ENCODE measurements at regions not wholly inside any gene's neighbourhood (a gene's known extent, or its start where the extent isn't known, plus 50 kb on each side); places are given as distances from the start of the nearest gene placed in this dataset.

GRCh38 chr5:84830265-84830664 lies 445.6 kb upstream of the EDIL3 start:
- TF ChIP-seq ZFAT (CRISPR knock-in tag; conservative IDR thresholded peaks at IDR 0.05) (no peak), XBP1 (CRISPR knock-in tag; IDR thresholded peaks at IDR 0.05) (no peak)

All from HepG2 (cell line).